OCI-LY3 (cell line): ENCODE measurements at regions not wholly inside any gene's neighbourhood (a gene's known extent, or its start where the extent isn't known, plus 50 kb on each side); places are given as distances from the start of the nearest gene placed in this dataset.

Experiments used
- H2AFZ ChIP-seq: fragments of 200-600, 300-600 bp; shearing (Covaris generic); 2 replicates; pipeline ENCODE4 v1.6.0; 2014; ENCODE audit warnings: antibody characterized with exemption, low read depth, low read length
- H3K27ac ChIP-seq: fragments of 200-600, 300-600 bp; sonication (generic); 2 replicates; pipeline ENCODE4 v1.5.1; 2014; ENCODE audit warnings: mild to moderate bottlenecking, low read length, moderate library complexity, mixed read lengths
- H3K27me3 ChIP-seq: fragments of 200-600, 300-600 bp; sonication (generic); 2 replicates; pipeline ENCODE4 v1.6.1; 2014; ENCODE audit warnings: low read depth, low read length, mixed read lengths
- H3K36me3 ChIP-seq: fragments of 200-600, 300-600 bp; sonication (generic); replicated peaks from 2 replicates; pipeline ENCODE3; 2014; ENCODE audit warnings: low read depth, low read length, mixed read lengths
- H3K4me1 ChIP-seq: fragments of 300-600, 200-600 bp; sonication (generic); 2 replicates; pipeline ENCODE4 v1.6.1; 2014; ENCODE audit warnings: low read length, mixed read lengths
- H3K4me2 ChIP-seq: fragments of 200-600, 300-600 bp; sonication (generic); 2 replicates; pipeline ENCODE4 v1.6.1; 2014; ENCODE audit warnings: low read length, mixed read lengths
- H3K4me3 ChIP-seq: fragments of 300-600, 200-600 bp; sonication (generic); 2 replicates; pipeline ENCODE4 v1.5.1; 2014; ENCODE audit warnings: antibody characterized with exemption, mild to moderate bottlenecking, low read length, moderate library complexity
- H3K79me2 ChIP-seq: fragments of 300-600, 200-600 bp; shearing (Covaris generic); 2 replicates; pipeline ENCODE4 v1.6.1; 2014; ENCODE audit warnings: mild to moderate bottlenecking, low read length, mixed read lengths
- H3K9ac ChIP-seq: fragments of 300-600, 200-600 bp; shearing (Covaris generic); 2 replicates; pipeline ENCODE4 v1.6.0; 2014; ENCODE audit warnings: mild to moderate bottlenecking, low read length, moderate library complexity
- H3K9me3 ChIP-seq: fragments of 200-600, 300-600 bp; shearing (Covaris generic); 2 replicates; pipeline ENCODE4 v1.6.1; 2014; ENCODE audit warnings: low read length, mixed read lengths; ENCODE audit not compliant: insufficient read depth
- H4K20me1 ChIP-seq: fragments of 200-600, 300-600 bp; sonication (generic); 2 replicates; pipeline ENCODE4 v1.6.1; 2016; ENCODE audit warnings: low read length, mixed read lengths; ENCODE audit not compliant: insufficient read depth
- CTCF ChIP-seq: fragments of 200-600, 300-600 bp; sonication (generic); IDR thresholded peaks from 2 replicates; pipeline ENCODE4 v1.5.1; 2014; ENCODE audit warnings: antibody characterized with exemption, low read length, low read depth
- EZH2phosphoT487 ChIP-seq: fragments of 200-600 bp; shearing (Covaris generic); IDR thresholded peaks from 2 replicates; pipeline ENCODE4 v1.6.1; 2018; ENCODE audit warnings: antibody characterized with exemption, mixed run types, low read depth

- Histone ChIP-seq H4K20me1 (no peaks in the 10 kb centered on the region), H3K27ac (no peak overlapping the region), H3K36me3 (no peaks in the 10 kb centered on the region), H3K4me2 (no peak overlapping the region), H3K79me2 (no peaks in the 10 kb centered on the region), H3K27me3 (no peaks in the 10 kb centered on the region), H3K9ac (no peak overlapping the region), H2AFZ (no peak overlapping the region), H3K4me3 (no peak overlapping the region), H3K4me1 (no peaks in the 10 kb centered on the region), H3K9me3 (no peaks in the 10 kb centered on the region)
- TF ChIP-seq EZH2phosphoT487, result no peak
- no peak for TF ChIP-seq CTCF
Observed at GRCh38 chr10:3530783-3531645, 254.0 kb downstream of the KLF6 start.

- no peak for TF ChIP-seq EZH2phosphoT487
- no peak for TF ChIP-seq CTCF
- Histone ChIP-seq H3K79me2 (no peaks in the 10 kb centered on the region), H2AFZ (no peak overlapping the region), H4K20me1 (no peaks in the 10 kb centered on the region), H3K27ac (no peak overlapping the region), H3K27me3 (no peaks in the 10 kb centered on the region), H3K4me3 (no peak overlapping the region), H3K9ac (no peak overlapping the region), H3K9me3 (no peaks in the 10 kb centered on the region), H3K4me1 (no peaks in the 10 kb centered on the region), H3K36me3 (no peaks in the 10 kb centered on the region), H3K4me2 (no peak overlapping the region)
Observed at GRCh38 chr10:3530346-3530745, 254.7 kb downstream of the KLF6 start.

GRCh38 chr10:3529691-3530090 is 255.3 kb downstream of the KLF6 start:
- no peak for TF ChIP-seq EZH2phosphoT487
- no peak for TF ChIP-seq CTCF
- Histone ChIP-seq H3K27ac (no peak overlapping the region), H3K4me2 (no peak overlapping the region)

GRCh38 chr10:3528823-3529403 is 256.1 kb downstream of the KLF6 start:
- no peaks in the 10 kb centered on the region for H3K4me1 ChIP-seq
- TF ChIP-seq EZH2phosphoT487 (no peak), CTCF (no peak)
- H3K27me3 ChIP-seq, result no peaks in the 10 kb centered on the region
- H3K9ac ChIP-seq, result no peak overlapping the region
- H3K4me3 ChIP-seq, result no peak overlapping the region
- H3K27ac ChIP-seq, result no peak overlapping the region
- no peak overlapping the region for H2AFZ ChIP-seq
- no peak overlapping the region for H3K4me2 ChIP-seq
- no peaks in the 10 kb centered on the region for H3K79me2 ChIP-seq
- no peaks in the 10 kb centered on the region for H3K36me3 ChIP-seq
- H3K9me3 ChIP-seq, result no peaks in the 10 kb centered on the region
- H4K20me1 ChIP-seq, result no peaks in the 10 kb centered on the region

More at GRCh38 chr10:3529691-3530090, 255.3 kb downstream of the KLF6 start:
- Histone ChIP-seq H3K27me3 (no peaks in the 10 kb centered on the region), H3K9ac (no peak overlapping the region), H3K9me3 (no peaks in the 10 kb centered on the region), H3K4me1 (no peaks in the 10 kb centered on the region), H3K36me3 (no peaks in the 10 kb centered on the region), H3K79me2 (no peaks in the 10 kb centered on the region), H2AFZ (no peak overlapping the region), H3K4me3 (no peak overlapping the region), H4K20me1 (no peaks in the 10 kb centered on the region)
